K562 (cell line): ENCODE measurements at regions not wholly inside any gene's neighbourhood (a gene's known extent, or its start where the extent isn't known, plus 50 kb on each side); places are given as distances from the start of the nearest gene placed in this dataset.

ENCODE experiments used
- CREB1 ChIP-seq, 2 experiments: sonication (generic) in 1 of 2; formaldehyde crosslinking in 1 of 2; IDR thresholded peaks; 2 replicates each; pipeline versions ENCODE4 v1.6.1 to v1.8.0; 2012 to 2022; ENCODE audit warnings: inconsistent platforms in 1 of 2, mild to moderate bottlenecking in 1 of 2, missing genetic modification reagents in 1 of 2, moderate library complexity in 1 of 2
- CTCF ChIP-seq, 3 experiments: IDR thresholded peaks in 2 of 3; conservative IDR thresholded peaks in 1 of 3; 2 replicates each; pipeline ENCODE4 v1.5.1; 2011 to 2012; ENCODE audit warnings: low read length in 3 of 3, mild to moderate bottlenecking in 3 of 3, control low read depth in 2 of 3, improper control_type of control experiment in 1 of 3, inconsistent platforms in 1 of 3, low read depth in 1 of 3, mixed read lengths in 1 of 3, moderate library complexity in 1 of 3; ENCODE audit not compliant: insufficient read depth in 2 of 3
- FOXJ3 ChIP-seq: sonication (generic); formaldehyde crosslinking; IDR thresholded peaks from 2 replicates; pipeline ENCODE4 v1.4.0; 2020; ENCODE audit warnings: mild to moderate bottlenecking, missing genetic modification reagents
- KLF16 ChIP-seq: IDR thresholded peaks from 2 replicates; pipeline ENCODE4 v1.6.1; 2016; ENCODE audit warnings: antibody characterized with exemption
- MLX ChIP-seq, 2 experiments: fragments of 450-650 bp in 1 of 2; sonication (generic) in 1 of 2; formaldehyde crosslinking; conservative IDR thresholded peaks; 2 replicates each; pipeline versions ENCODE4 v1.4.0 to v1.8.1; 2020 to 2022; ENCODE audit warnings: mild to moderate bottlenecking in 1 of 2, missing genetic modification reagents in 1 of 2
- MXI1 ChIP-seq: IDR thresholded peaks from 2 replicates; pipeline ENCODE4 v1.6.1; 2011; ENCODE audit warnings: low read depth, mild to moderate bottlenecking, improper control_type of control experiment, low read length
- NFRKB ChIP-seq: fragments of 450-650 bp; IDR thresholded peaks from 2 replicates; pipeline ENCODE4 v1.6.1; 2016; ENCODE audit warnings: low read depth
- PML ChIP-seq: IDR thresholded peaks from 2 replicates; pipeline ENCODE4 v1.6.1; 2012; ENCODE audit warnings: low read length, inconsistent platforms
- SETDB1 ChIP-seq: IDR thresholded peaks from one replicate; pipeline ENCODE4 v1.6.1; 2012; ENCODE audit warnings: low read length, control low read depth, inconsistent platforms
- TF ChIP-seq, protein P1 (sequence below): fragments of 250-450 bp; sonication (Bioruptor Pico); IDR thresholded peaks from 2 replicates; pipeline ENCODE4 v1.8.0; 2022; ENCODE audit warnings: moderate library complexity, mild to moderate bottlenecking, inconsistent platforms
- TF ChIP-seq, protein P2 (sequence below), 2 experiments: IDR thresholded peaks in 1 of 2; conservative IDR thresholded peaks in 1 of 2; 2 replicates each; pipeline ENCODE4 v1.6.1; 2016; ENCODE audit warnings: low read depth in 2 of 2, mild to moderate bottlenecking in 1 of 2, missing compliant biosample characterization in 1 of 2, missing genetic modification characterization in 1 of 2, moderate library complexity in 1 of 2

GRCh38 chr14:23881282-23881681 is 72.3 kb upstream of the DHRS4 start:
- no peak for TF ChIP-seq NFRKB
- TF ChIP-seq PML, result no peak
- TF ChIP-seq MLX (CRISPR knock-in tag; conservative IDR thresholded peaks at IDR 0.05), result no peak
- TF ChIP-seq CTCF (IDR thresholded peaks at IDR 0.05 in 2 of 3, conservative IDR thresholded peaks at IDR 0.05 in 1 of 3; ENCODE audit: insufficient read depth in 2 of 3, low read depth in 1 of 3, low read length in 3 of 3), result no peak
- TF ChIP-seq, protein P1, sequence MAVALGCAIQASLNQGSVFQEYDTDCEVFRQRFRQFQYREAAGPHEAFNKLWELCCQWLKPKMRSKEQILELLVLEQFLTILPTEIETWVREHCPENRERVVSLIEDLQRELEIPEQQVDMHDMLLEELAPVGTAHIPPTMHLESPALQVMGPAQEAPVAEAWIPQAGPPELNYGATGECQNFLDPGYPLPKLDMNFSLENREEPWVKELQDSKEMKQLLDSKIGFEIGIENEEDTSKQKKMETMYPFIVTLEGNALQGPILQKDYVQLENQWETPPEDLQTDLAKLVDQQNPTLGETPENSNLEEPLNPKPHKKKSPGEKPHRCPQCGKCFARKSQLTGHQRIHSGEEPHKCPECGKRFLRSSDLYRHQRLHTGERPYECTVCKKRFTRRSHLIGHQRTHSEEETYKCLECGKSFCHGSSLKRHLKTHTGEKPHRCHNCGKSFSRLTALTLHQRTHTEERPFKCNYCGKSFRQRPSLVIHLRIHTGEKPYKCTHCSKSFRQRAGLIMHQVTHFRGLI (CRISPR knock-in tag), result no peak
- TF ChIP-seq, protein P2, sequence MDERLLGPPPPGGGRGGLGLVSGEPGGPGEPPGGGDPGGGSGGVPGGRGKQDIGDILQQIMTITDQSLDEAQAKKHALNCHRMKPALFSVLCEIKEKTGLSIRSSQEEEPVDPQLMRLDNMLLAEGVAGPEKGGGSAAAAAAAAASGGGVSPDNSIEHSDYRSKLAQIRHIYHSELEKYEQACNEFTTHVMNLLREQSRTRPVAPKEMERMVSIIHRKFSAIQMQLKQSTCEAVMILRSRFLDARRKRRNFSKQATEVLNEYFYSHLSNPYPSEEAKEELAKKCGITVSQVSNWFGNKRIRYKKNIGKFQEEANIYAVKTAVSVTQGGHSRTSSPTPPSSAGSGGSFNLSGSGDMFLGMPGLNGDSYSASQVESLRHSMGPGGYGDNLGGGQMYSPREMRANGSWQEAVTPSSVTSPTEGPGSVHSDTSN (CRISPR knock-in tag; IDR thresholded peaks at IDR 0.05; ENCODE audit: low read depth), result no peak
- TF ChIP-seq, protein P2 (tag; conservative IDR thresholded peaks at IDR 0.05; ENCODE audit: low read depth), result no peak
- no peak for TF ChIP-seq CREB1 (IDR thresholded peaks at IDR 0.05)
- no peak for TF ChIP-seq CREB1 (CRISPR knock-in tag; IDR thresholded peaks at IDR 0.05)
- TF ChIP-seq FOXJ3 (CRISPR knock-in tag), result no peak
- TF ChIP-seq SETDB1, result no peak
- no peak for TF ChIP-seq MXI1
- TF ChIP-seq KLF16, result no peak
